Colonic mucosa (tissue), 4 donors: ENCODE measurements at regions not wholly inside any gene's neighbourhood (a gene's known extent, or its start where the extent isn't known, plus 50 kb on each side); places are given as distances from the start of the nearest gene placed in this dataset.

Experiments used
- DNase-seq: peaks from one replicate; pipeline ENCODE4 v3.0.0-alpha.2; 2020
- H3K27ac ChIP-seq: fragments of 200-600 bp; one replicate; pipeline ENCODE4 v1.8.0; 2021
- H3K27me3 ChIP-seq: fragments of 200-600 bp; one replicate; pipeline ENCODE4 v1.8.0; 2021
- H3K36me3 ChIP-seq: fragments of 200-600 bp; one replicate; pipeline ENCODE4 v1.8.0; 2021
- H3K4me1 ChIP-seq: fragments of 200-600 bp; one replicate; pipeline ENCODE4 v1.8.0; 2021; ENCODE audit warnings: mild to moderate bottlenecking
- H3K4me3 ChIP-seq: fragments of 200-600 bp; one replicate; pipeline ENCODE4 v1.8.0; 2021
- H3K9ac ChIP-seq, 2 donors: one replicate each; pipeline ENCODE4 v1.7.0; 2013; ENCODE audit warnings: control low read depth in 2 of 2, low read depth in 2 of 2, low read length in 2 of 2
- H3K9me3 ChIP-seq: fragments of 200-600 bp; one replicate; pipeline ENCODE4 v1.8.0; 2021
- CTCF ChIP-seq: fragments of 200-600 bp; IDR thresholded peaks from one replicate; pipeline ENCODE4 v1.8.0; 2022; ENCODE audit warnings: antibody characterized with exemption, mild to moderate bottlenecking
- intact Hi-C: fragments of 100-400 bp; cut with DNase I; formaldehyde crosslinking; loops from one replicate; pipeline ENCODE4 v1.14.1; 2022
- donor health status: healthy.
- donor health status: DM: no; HTN: no; CAD: no.
- donor health status: DM: no; HTN: no; CAD: no.

- Histone ChIP-seq H3K4me1 (no peaks in the 10 kb centered on the region), H3K36me3 (no peaks in the 10 kb centered on the region), H3K9ac (no peak overlapping the region), H3K27me3 (no peaks in the 10 kb centered on the region), H3K27ac (no peak overlapping the region), H3K9me3 (no peaks in the 10 kb centered on the region), H3K4me3 (no peak overlapping the region)
- no peak for DNase-seq
- intact Hi-C loops: no loop called here
- TF ChIP-seq CTCF: no peak
Observed at GRCh38 chr4:57672846-57673433, 562.8 kb upstream of the IGFBP7 start.

- no peak overlapping the region for H3K9ac ChIP-seq
- no peaks in the 10 kb centered on the region for H3K27me3 ChIP-seq
- H3K27ac ChIP-seq: no peak overlapping the region
- no peak for TF ChIP-seq CTCF
- no peaks in the 10 kb centered on the region for H3K4me1 ChIP-seq
- intact Hi-C loops: no loop called here
- no peaks in the 10 kb centered on the region for H3K9me3 ChIP-seq
- no peak for DNase-seq
- H3K36me3 ChIP-seq: no peaks in the 10 kb centered on the region
- no peak overlapping the region for H3K4me3 ChIP-seq
Observed at GRCh38 chr4:57668621-57669020, 558.4 kb upstream of the IGFBP7 start.

- DNase-seq: no peak
- Histone ChIP-seq H3K9me3 (no peaks in the 10 kb centered on the region), H3K27me3 (no peaks in the 10 kb centered on the region), H3K36me3 (no peaks in the 10 kb centered on the region), H3K4me1 (no peaks in the 10 kb centered on the region), H3K27ac (no peak overlapping the region), H3K9ac (no peak overlapping the region), H3K4me3 (no peak overlapping the region)
- no peak for TF ChIP-seq CTCF
- intact Hi-C loops: no loop called here
Observed at GRCh38 chr4:57665806-57666205, 555.6 kb upstream of the IGFBP7 start.

GRCh38 chr4:57661517-57662090 is 551.4 kb upstream of the IGFBP7 start:
- intact Hi-C loops: no loop called here
- Histone ChIP-seq H3K27me3 (no peaks in the 10 kb centered on the region), H3K9me3 (no peaks in the 10 kb centered on the region), H3K27ac (no peak overlapping the region), H3K9ac (no peak overlapping the region), H3K4me1 (no peaks in the 10 kb centered on the region), H3K36me3 (no peaks in the 10 kb centered on the region), H3K4me3 (no peak overlapping the region)
- DNase-seq: no peak
- TF ChIP-seq CTCF: no peak

- no peak for DNase-seq
- H3K27me3 ChIP-seq: no peaks in the 10 kb centered on the region
- no peak overlapping the region for H3K27ac ChIP-seq
- no peaks in the 10 kb centered on the region for H3K9me3 ChIP-seq
- TF ChIP-seq CTCF: no peak
- no peak overlapping the region for H3K4me3 ChIP-seq
- intact Hi-C loops: no loop called here
- H3K9ac ChIP-seq: no peak overlapping the region
- no peaks in the 10 kb centered on the region for H3K4me1 ChIP-seq
- H3K36me3 ChIP-seq: no peaks in the 10 kb centered on the region
Observed at GRCh38 chr4:57658673-57659072, 548.5 kb upstream of the IGFBP7 start.
